ENCODE measurements at regions not wholly inside any gene's neighbourhood (a gene's known extent, or its start where the extent isn't known, plus 50 kb on each side); places are given as distances from the start of the nearest gene placed in this dataset.

- DNase-seq (ENCODE audit: low read depth) = no peak
- TF ChIP-seq CTCF (IDR thresholded peaks at IDR 0.05; ENCODE audit: insufficient read depth, low read depth, low read length) = no peak
- no peak overlapping the region for H3K4me3 ChIP-seq (ENCODE audit: low read depth, low read length)
Measured at GRCh38 chr7:108771853-108772252, 202.2 kb downstream of the DNAJB9 start.

GRCh38 chr7:108777966-108778365 is 208.3 kb downstream of the DNAJB9 start:
- DNase-seq (ENCODE audit: low read depth) = no peak
- no peak for TF ChIP-seq CTCF (IDR thresholded peaks at IDR 0.05; ENCODE audit: insufficient read depth, low read depth, low read length)

GRCh38 chr7:108789451-108789850 is 219.8 kb downstream of the DNAJB9 start:
- TF ChIP-seq CTCF (IDR thresholded peaks at IDR 0.05; ENCODE audit: insufficient read depth, low read depth, low read length) = no peak
- no peak for DNase-seq (ENCODE audit: low read depth)
- no peak overlapping the region for H3K4me3 ChIP-seq (ENCODE audit: low read depth, low read length)

More at GRCh38 chr7:108777966-108778365, 208.3 kb downstream of the DNAJB9 start:
- H3K4me3 ChIP-seq (ENCODE audit: low read depth, low read length) = no peak overlapping the region

- no peak for TF ChIP-seq CTCF (IDR thresholded peaks at IDR 0.05; ENCODE audit: insufficient read depth, low read depth, low read length)
- DNase-seq (ENCODE audit: low read depth) = no peak
Measured at GRCh38 chr7:108794466-108794865, 224.8 kb downstream of the DNAJB9 start.

GRCh38 chr7:108802650-108803049 is 233.0 kb downstream of the DNAJB9 start:
- no peak for TF ChIP-seq CTCF (IDR thresholded peaks at IDR 0.05; ENCODE audit: insufficient read depth, low read depth, low read length)
- no peak for DNase-seq (ENCODE audit: low read depth)
- no peak overlapping the region for H3K4me3 ChIP-seq (ENCODE audit: low read depth, low read length)

More at GRCh38 chr7:108794466-108794865, 224.8 kb downstream of the DNAJB9 start:
- no peak overlapping the region for H3K4me3 ChIP-seq (ENCODE audit: low read depth, low read length)

- TF ChIP-seq CTCF (IDR thresholded peaks at IDR 0.05; ENCODE audit: insufficient read depth, low read depth, low read length) = peak; percentile 52
- DNase-seq (ENCODE audit: low read depth) = peak; percentile 24
Measured at GRCh38 chr7:108805808-108806397, 236.2 kb downstream of the DNAJB9 start.

More at GRCh38 chr7:108805808-108806397, 236.2 kb downstream of the DNAJB9 start:
- H3K4me3 ChIP-seq (ENCODE audit: low read depth, low read length) = no peak overlapping the region
